ENCODE measurements at regions not wholly inside any gene's neighbourhood (a gene's known extent, or its start where the extent isn't known, plus 50 kb on each side); places are given as distances from the start of the nearest gene placed in this dataset.

GRCh38 chr4:108227923-108228322 lies 59.2 kb upstream of the LEF1 start:
- no peak for DNase-seq (ENCODE audit: low read depth in 2 of 2)
- TF ChIP-seq, protein P1, sequence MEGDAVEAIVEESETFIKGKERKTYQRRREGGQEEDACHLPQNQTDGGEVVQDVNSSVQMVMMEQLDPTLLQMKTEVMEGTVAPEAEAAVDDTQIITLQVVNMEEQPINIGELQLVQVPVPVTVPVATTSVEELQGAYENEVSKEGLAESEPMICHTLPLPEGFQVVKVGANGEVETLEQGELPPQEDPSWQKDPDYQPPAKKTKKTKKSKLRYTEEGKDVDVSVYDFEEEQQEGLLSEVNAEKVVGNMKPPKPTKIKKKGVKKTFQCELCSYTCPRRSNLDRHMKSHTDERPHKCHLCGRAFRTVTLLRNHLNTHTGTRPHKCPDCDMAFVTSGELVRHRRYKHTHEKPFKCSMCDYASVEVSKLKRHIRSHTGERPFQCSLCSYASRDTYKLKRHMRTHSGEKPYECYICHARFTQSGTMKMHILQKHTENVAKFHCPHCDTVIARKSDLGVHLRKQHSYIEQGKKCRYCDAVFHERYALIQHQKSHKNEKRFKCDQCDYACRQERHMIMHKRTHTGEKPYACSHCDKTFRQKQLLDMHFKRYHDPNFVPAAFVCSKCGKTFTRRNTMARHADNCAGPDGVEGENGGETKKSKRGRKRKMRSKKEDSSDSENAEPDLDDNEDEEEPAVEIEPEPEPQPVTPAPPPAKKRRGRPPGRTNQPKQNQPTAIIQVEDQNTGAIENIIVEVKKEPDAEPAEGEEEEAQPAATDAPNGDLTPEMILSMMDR (IDR thresholded peaks at IDR 0.05; ENCODE audit: low read depth, low read length), result no peak
- H3K4me3 ChIP-seq (replicated peaks in 1 of 2; ENCODE audit: low read depth in 2 of 2, low read length in 2 of 2), result no peak overlapping the region

- TF ChIP-seq, protein P1 (IDR thresholded peaks at IDR 0.05; ENCODE audit: low read depth, low read length), result no peak
- peak; percentile 7 to 23 for DNase-seq (ENCODE audit: low read depth in 2 of 2)
- H3K4me3 ChIP-seq (replicated peaks in 1 of 2; ENCODE audit: low read depth in 2 of 2, low read length in 2 of 2), result no peak overlapping the region
Observed at GRCh38 chr4:108224611-108225053, 55.9 kb upstream of the LEF1 start.

GRCh38 chr4:108223313-108223712 lies 54.6 kb upstream of the LEF1 start:
- no peak for DNase-seq (ENCODE audit: low read depth in 2 of 2)
- TF ChIP-seq, protein P1 (IDR thresholded peaks at IDR 0.05; ENCODE audit: low read depth, low read length), result no peak
- H3K4me3 ChIP-seq (replicated peaks in 1 of 2; ENCODE audit: low read depth in 2 of 2, low read length in 2 of 2), result no peak overlapping the region

DNA sequence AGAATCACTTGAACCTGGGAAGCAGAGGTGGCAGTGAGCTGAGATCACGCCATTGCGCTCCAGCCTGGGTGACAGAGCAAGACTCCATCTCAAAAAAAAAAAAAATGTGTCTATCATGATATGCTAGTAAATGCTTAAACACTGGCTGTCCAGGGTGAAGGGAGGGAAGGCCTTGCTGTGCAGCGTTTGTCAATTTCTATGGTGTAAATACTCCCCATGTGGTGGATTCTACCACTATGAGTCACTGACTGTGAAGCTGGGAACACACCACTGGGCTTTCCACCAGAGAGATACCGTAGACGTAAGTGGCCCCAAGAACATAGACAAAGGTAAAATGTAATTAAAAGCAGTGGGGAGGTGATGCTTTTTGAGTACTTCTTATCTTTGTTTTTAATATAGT lies 51.3 kb upstream of the LEF1 start:
- no peak overlapping the region for H3K4me3 ChIP-seq (replicated peaks in 1 of 2; ENCODE audit: low read depth in 2 of 2, low read length in 2 of 2)
- TF ChIP-seq, protein P1 (IDR thresholded peaks at IDR 0.05; ENCODE audit: low read depth, low read length), result no peak
- DNase-seq (ENCODE audit: low read depth in 2 of 2), result no peak

All from cardiac fibroblast (primary cell).